AML-193 (cell line): ENCODE measurements at regions not wholly inside any gene's neighbourhood (a gene's known extent, or its start where the extent isn't known, plus 50 kb on each side); places are given as distances from the start of the nearest gene placed in this dataset.

Experiments
- DNase-seq, 2 experiments: peaks; one replicate each; lab custom pipeline; 2025; lab: John Stamatoyannopoulos, UW

- peak; percentile 16 to 27 for DNase-seq
These were observed 201.2 kb upstream of the NFE2L3 start for GRCh38 chr7:25950488-25951413.

- no peak for DNase-seq
These were observed 200.4 kb upstream of the NFE2L3 start for GRCh38 chr7:25951414-25952260.

- DNase-seq: no peak
These were observed 199.5 kb upstream of the NFE2L3 start for GRCh38 chr7:25952261-25953057.

- peak in 1 of 2 experiments; percentile 5 for DNase-seq
These were observed 198.1 kb upstream of the NFE2L3 start for GRCh38 chr7:25953859-25954258.

- no peak for DNase-seq
These were observed 197.6 kb upstream of the NFE2L3 start for GRCh38 chr7:25954395-25954794.

- no peak for DNase-seq
These were observed 192.7 kb upstream of the NFE2L3 start for GRCh38 chr7:25959168-25959734.

- no peak for DNase-seq
These were observed 188.3 kb upstream of the NFE2L3 start for GRCh38 chr7:25963733-25964132.

- no peak for DNase-seq
These were observed 187.5 kb upstream of the NFE2L3 start for GRCh38 chr7:25964483-25964991.

GRCh38 chr7:25965405-25966123 lies 186.4 kb upstream of the NFE2L3 start:
- no peak for DNase-seq

GRCh38 chr7:25966469-25966868 lies 185.5 kb upstream of the NFE2L3 start:
- no peak for DNase-seq

- DNase-seq: no peak
These were observed 184.5 kb upstream of the NFE2L3 start for GRCh38 chr7:25967278-25968204.

- DNase-seq: no peak
These were observed 183.6 kb upstream of the NFE2L3 start for GRCh38 chr7:25968205-25968993.

GRCh38 chr7:25970356-25970755 lies 181.6 kb upstream of the NFE2L3 start:
- no peak for DNase-seq

GRCh38 chr7:25970911-25971310 lies 181.1 kb upstream of the NFE2L3 start:
- DNase-seq: no peak

GRCh38 chr7:25976630-25977029 lies 175.4 kb upstream of the NFE2L3 start:
- DNase-seq: no peak

- no peak for DNase-seq
These were observed 173.5 kb upstream of the NFE2L3 start for GRCh38 chr7:25978466-25978865.

GRCh38 chr7:25979605-25980004 lies 172.4 kb upstream of the NFE2L3 start:
- DNase-seq: no peak

GRCh38 chr7:25982684-25983083 lies 169.3 kb upstream of the NFE2L3 start:
- DNase-seq: no peak

- no peak for DNase-seq
These were observed 166.8 kb upstream of the NFE2L3 start for GRCh38 chr7:25985196-25985595.
